Natural killer cell (primary cell): ENCODE measurements at regions not wholly inside any gene's neighbourhood (a gene's known extent, or its start where the extent isn't known, plus 50 kb on each side); places are given as distances from the start of the nearest gene placed in this dataset.

Experiments used
- ATAC-seq, 3 donors: fragments of 150-1000 bp in 2 of 3; fragments of 200-7000 bp in 1 of 3; cut with Tn5 transposase; 1 replicate in 1 of 3; 2 replicates in 2 of 3; pipeline ENCODE4 v1.10.0; 2021; ENCODE audit warnings: mild to moderate bottlenecking in 2 of 3, moderate library complexity in 2 of 3
- DNase-seq, 2 donors: peaks; one replicate each; pipeline versions ENCODE4 v3.0.0 to v3.0.0-alpha.2; 2013 to 2021; ENCODE audit warnings: mixed read lengths in 1 of 2
- H3K27ac ChIP-seq: one replicate; pipeline ENCODE4 v1.5.1; 2013; ENCODE audit warnings: mild to moderate bottlenecking, low read length
- H3K27me3 ChIP-seq: one replicate; pipeline ENCODE4 v1.6.1; 2013; ENCODE audit warnings: low read length; ENCODE audit not compliant: control insufficient read depth, insufficient read depth
- H3K36me3 ChIP-seq: one replicate; pipeline ENCODE4 v1.6.1; 2013; ENCODE audit warnings: low read length; ENCODE audit not compliant: control insufficient read depth, insufficient read depth
- H3K4me1 ChIP-seq: one replicate; pipeline ENCODE4 v1.6.1; 2013; ENCODE audit warnings: low read length; ENCODE audit not compliant: control insufficient read depth, insufficient read depth
- H3K4me3 ChIP-seq: one replicate; pipeline ENCODE4 v1.5.1; 2013; ENCODE audit warnings: low read length
- H3K9me3 ChIP-seq: one replicate; pipeline ENCODE4 v1.6.1; 2013; ENCODE audit warnings: low read length; ENCODE audit not compliant: control insufficient read depth, insufficient read depth
- H3K27ac Mint-ChIP-seq, 2 donors: one replicate each; pipeline ENCODE4 v1.8.0; 2022; ENCODE audit warnings: mild to moderate bottlenecking in 2 of 2, mixed read lengths in 2 of 2, moderate library complexity in 1 of 2
- H3K27me3 Mint-ChIP-seq, 2 donors: one replicate each; pipeline ENCODE4 v1.8.0; 2022; ENCODE audit warnings: low read depth in 2 of 2, mixed read lengths in 2 of 2
- H3K36me3 Mint-ChIP-seq: one replicate; pipeline ENCODE4 v1.8.0; 2022; ENCODE audit warnings: mixed read lengths
- H3K4me1 Mint-ChIP-seq, 2 donors: one replicate each; pipeline ENCODE4 v1.8.0; 2022; ENCODE audit warnings: mixed read lengths in 2 of 2
- H3K4me3 Mint-ChIP-seq: one replicate; pipeline ENCODE4 v1.8.0; 2022; ENCODE audit warnings: mild to moderate bottlenecking, moderate library complexity, mixed read lengths
- H3K9me3 Mint-ChIP-seq, 2 donors: one replicate each; pipeline ENCODE4 v1.8.0; 2022; ENCODE audit warnings: mixed read lengths in 2 of 2
- WGBS: methylation state at CpG from one replicate; pipeline ENCODE4 v1.1.7; 2013; ENCODE audit warnings: missing lambda C conversion rate; ENCODE audit not compliant: insufficient coverage; 5-methylcytosine and 5-hydroxymethylcytosine counted together
- intact Hi-C: fragments of 100-400 bp; cut with micrococcal nuclease; formaldehyde crosslinking; loops from one replicate; pipeline ENCODE4 v1.14.2; 2022
- TF ChIP-seq, protein P1 (sequence below): fragments of 200-600 bp; IDR thresholded peaks from one replicate; pipeline ENCODE4 v1.8.0; 2022; ENCODE audit warnings: antibody characterized with exemption

DNA sequence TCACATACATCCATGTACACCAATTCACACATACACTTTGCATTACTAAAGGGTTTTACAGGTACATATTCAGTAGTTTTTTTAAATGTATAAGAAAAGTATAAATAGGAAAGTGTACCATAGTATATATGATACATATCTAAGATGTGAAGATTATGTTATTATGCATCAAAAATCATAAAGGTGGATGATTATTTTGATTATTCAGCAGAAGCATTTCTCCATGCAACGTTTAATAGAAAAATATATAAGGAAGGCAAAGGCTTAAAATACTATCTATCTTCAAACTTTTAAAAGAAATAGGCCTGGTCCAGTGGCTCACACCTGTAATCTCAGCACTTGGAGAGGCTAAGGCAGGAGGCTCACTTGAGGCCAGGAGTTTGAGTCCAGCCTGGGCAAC is 133.5 kb upstream of the KLF3 start:
- TF ChIP-seq, protein P1, sequence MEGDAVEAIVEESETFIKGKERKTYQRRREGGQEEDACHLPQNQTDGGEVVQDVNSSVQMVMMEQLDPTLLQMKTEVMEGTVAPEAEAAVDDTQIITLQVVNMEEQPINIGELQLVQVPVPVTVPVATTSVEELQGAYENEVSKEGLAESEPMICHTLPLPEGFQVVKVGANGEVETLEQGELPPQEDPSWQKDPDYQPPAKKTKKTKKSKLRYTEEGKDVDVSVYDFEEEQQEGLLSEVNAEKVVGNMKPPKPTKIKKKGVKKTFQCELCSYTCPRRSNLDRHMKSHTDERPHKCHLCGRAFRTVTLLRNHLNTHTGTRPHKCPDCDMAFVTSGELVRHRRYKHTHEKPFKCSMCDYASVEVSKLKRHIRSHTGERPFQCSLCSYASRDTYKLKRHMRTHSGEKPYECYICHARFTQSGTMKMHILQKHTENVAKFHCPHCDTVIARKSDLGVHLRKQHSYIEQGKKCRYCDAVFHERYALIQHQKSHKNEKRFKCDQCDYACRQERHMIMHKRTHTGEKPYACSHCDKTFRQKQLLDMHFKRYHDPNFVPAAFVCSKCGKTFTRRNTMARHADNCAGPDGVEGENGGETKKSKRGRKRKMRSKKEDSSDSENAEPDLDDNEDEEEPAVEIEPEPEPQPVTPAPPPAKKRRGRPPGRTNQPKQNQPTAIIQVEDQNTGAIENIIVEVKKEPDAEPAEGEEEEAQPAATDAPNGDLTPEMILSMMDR = no peak
- Histone ChIP-seq H3K9me3 (no peaks in the 10 kb centered on the region), H3K4me1 (peaks cover 16% of the 10 kb centered on the region), H3K27me3 (no peaks in the 10 kb centered on the region), H3K4me3 (no peak overlapping the region), H3K27ac (peak overlapping the region; percentile 75), H3K36me3 (no peaks in the 10 kb centered on the region)
- intact Hi-C loops = no loop called here
- H3K27me3 Mint-ChIP-seq = peaks cover 3 to 9% of the 10 kb centered on the region in 2 donors
- WGBS = 100% methylated on average over 1 of the region's 1 CpG
- no peak overlapping the region for H3K4me3 Mint-ChIP-seq
- H3K36me3 Mint-ChIP-seq = no peaks in the 10 kb centered on the region
- ATAC-seq (no peak), DNase-seq (no peak)
- H3K27ac Mint-ChIP-seq = peak overlapping the region in 1 of 2 donors; percentile 91
- H3K9me3 Mint-ChIP-seq = peaks cover 0 to 2% of the 10 kb centered on the region in 2 donors
- peaks cover 14 to 17% of the 10 kb centered on the region in 2 donors for H3K4me1 Mint-ChIP-seq

DNA sequence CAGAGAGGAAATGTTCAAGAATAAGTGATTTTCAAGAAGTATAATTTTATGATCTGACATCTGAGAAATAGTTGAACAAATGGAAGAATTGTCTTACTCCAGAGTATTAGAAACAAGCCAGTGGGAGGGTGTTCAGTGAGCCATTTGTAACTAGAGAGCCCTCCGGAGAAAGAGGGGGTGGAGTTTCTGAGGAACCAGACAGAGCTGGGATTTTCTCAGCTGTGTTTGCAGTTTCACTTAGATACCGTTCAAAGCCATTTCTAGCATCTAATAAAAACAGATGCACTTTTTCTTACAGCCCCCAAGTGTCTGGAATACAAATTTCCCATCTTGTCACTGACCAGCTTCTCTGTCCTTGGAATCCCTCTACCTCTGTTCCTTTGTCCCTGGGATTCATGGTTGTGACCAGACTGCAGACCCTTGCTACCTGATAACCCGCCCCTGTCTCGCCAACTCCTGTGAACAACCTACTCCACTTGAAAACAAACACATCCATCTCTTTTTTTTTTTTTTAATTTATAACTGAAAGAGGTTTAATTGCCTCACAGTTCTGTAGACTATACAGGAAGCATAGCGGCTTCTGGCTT is 132.8 kb upstream of the KLF3 start:
- H3K4me1 Mint-ChIP-seq = peaks cover 14 to 16% of the 10 kb centered on the region in 2 donors
- no peak for ATAC-seq
- no peaks in the 10 kb centered on the region for H3K36me3 Mint-ChIP-seq
- peaks cover 16% of the 10 kb centered on the region for H3K4me1 ChIP-seq
- TF ChIP-seq, protein P1 = no peak
- intact Hi-C loops = no loop called here
- H3K36me3 ChIP-seq = no peaks in the 10 kb centered on the region
- peaks cover 0 to 2% of the 10 kb centered on the region in 2 donors for H3K9me3 Mint-ChIP-seq
- H3K9me3 ChIP-seq = no peaks in the 10 kb centered on the region
- H3K4me3 Mint-ChIP-seq = no peak overlapping the region
- H3K4me3 ChIP-seq = no peak overlapping the region
- no peak for DNase-seq
- WGBS = 90% methylated on average over 5 of the region's 5 CpGs
- no peak overlapping the region for H3K27ac Mint-ChIP-seq
- H3K27me3 ChIP-seq = no peaks in the 10 kb centered on the region
- H3K27me3 Mint-ChIP-seq = peaks cover 3 to 9% of the 10 kb centered on the region in 2 donors
- no peak overlapping the region for H3K27ac ChIP-seq

DNA sequence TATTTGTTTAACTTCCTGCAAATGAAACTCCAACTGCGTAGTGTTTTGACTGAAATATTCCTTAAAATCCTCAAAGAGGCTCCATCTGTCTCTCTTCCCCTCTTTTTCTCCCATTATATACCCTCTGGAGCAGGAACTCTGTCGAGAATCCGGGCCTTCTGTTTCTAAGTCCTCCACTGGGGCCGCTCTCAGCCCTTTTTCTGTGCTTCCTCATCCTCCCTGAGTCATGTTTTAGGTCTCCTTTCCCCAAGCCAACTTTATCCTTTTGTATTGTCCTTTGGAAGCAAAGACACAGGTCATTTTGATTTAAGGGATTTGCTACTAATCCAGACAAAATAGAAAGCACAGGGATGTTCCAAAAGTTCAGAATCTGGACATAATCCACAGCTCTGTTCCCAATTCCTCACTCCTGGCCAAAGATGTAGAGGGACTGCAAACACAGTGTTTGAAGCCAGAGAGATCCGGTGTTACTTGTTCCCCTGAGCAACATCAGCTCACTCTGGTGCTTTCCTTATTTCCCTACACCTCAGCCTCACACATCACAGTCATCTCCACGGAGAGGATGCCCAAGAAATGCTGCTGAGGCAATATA is 131.0 kb upstream of the KLF3 start:
- Histone ChIP-seq H3K4me3 (no peak overlapping the region), H3K27ac (no peak overlapping the region), H3K4me1 (peaks cover 16% of the 10 kb centered on the region), H3K36me3 (no peaks in the 10 kb centered on the region), H3K9me3 (no peaks in the 10 kb centered on the region), H3K27me3 (no peaks in the 10 kb centered on the region)
- no peak overlapping the region for H3K4me3 Mint-ChIP-seq
- H3K9me3 Mint-ChIP-seq = peaks cover 0 to 2% of the 10 kb centered on the region in 2 donors
- peaks cover 6 to 9% of the 10 kb centered on the region in 2 donors for H3K27me3 Mint-ChIP-seq
- H3K4me1 Mint-ChIP-seq = peaks cover 11 to 21% of the 10 kb centered on the region in 2 donors
- DNase-seq (no peak), ATAC-seq (no peak)
- intact Hi-C loops = no loop called here
- H3K36me3 Mint-ChIP-seq = no peaks in the 10 kb centered on the region
- TF ChIP-seq, protein P1 = no peak
- no peak overlapping the region for H3K27ac Mint-ChIP-seq
- WGBS = 78% methylated on average over 6 of the region's 6 CpGs
